OCI-LY1 (cell line): ENCODE measurements at regions not wholly inside any gene's neighbourhood (a gene's known extent, or its start where the extent isn't known, plus 50 kb on each side); places are given as distances from the start of the nearest gene placed in this dataset.

Experiments used
- H2AFZ ChIP-seq: fragments of 200-600 bp; sonication (generic), shearing (Covaris generic); 2 replicates; pipeline ENCODE4 v1.6.0; 2014; ENCODE audit warnings: antibody characterized with exemption, mild to moderate bottlenecking, low read length
- H3F3A ChIP-seq: fragments of 200-600 bp; sonication (generic), shearing (Covaris generic); 2 replicates; pipeline ENCODE4 v1.6.0; 2014; ENCODE audit warnings: mild to moderate bottlenecking, antibody characterized with exemption, low read length, moderate library complexity; ENCODE audit not compliant: insufficient read depth
- H3K27ac ChIP-seq: fragments of 200-600 bp; sonication (generic); 2 replicates; pipeline ENCODE4 v1.5.1; 2014; ENCODE audit warnings: low read length, mixed run types, mild to moderate bottlenecking, low read depth; ENCODE audit not compliant: poor library complexity, severe bottlenecking
- H3K27me3 ChIP-seq: fragments of 200-600 bp; sonication (generic); 2 replicates; pipeline ENCODE4 v1.6.0; 2014; ENCODE audit warnings: antibody characterized with exemption, mild to moderate bottlenecking, low read length, moderate library complexity; ENCODE audit not compliant: insufficient read depth
- H3K36me3 ChIP-seq: fragments of 200-600 bp; sonication (generic); 2 replicates; pipeline ENCODE4 v1.6.1; 2014; ENCODE audit warnings: mild to moderate bottlenecking, antibody characterized with exemption, low read length, moderate library complexity, mixed read lengths; ENCODE audit not compliant: insufficient read depth
- H3K4me1 ChIP-seq: fragments of 200-600 bp; sonication (generic); 2 replicates; pipeline ENCODE4 v1.5.1; 2014; ENCODE audit warnings: mild to moderate bottlenecking, low read length, moderate library complexity; ENCODE audit not compliant: insufficient read depth, severe bottlenecking
- H3K4me2 ChIP-seq: fragments of 200-600 bp; sonication (generic), shearing (Covaris generic); 2 replicates; pipeline ENCODE4 v1.6.1; 2014; ENCODE audit warnings: low read length
- H3K4me3 ChIP-seq: fragments of 200-600 bp; sonication (generic); 2 replicates; pipeline ENCODE4 v1.5.1; 2014; ENCODE audit warnings: low read length, low read depth, mild to moderate bottlenecking, mixed read lengths; ENCODE audit not compliant: poor library complexity, severe bottlenecking
- H3K79me2 ChIP-seq: fragments of 200-600 bp; shearing (Covaris generic); 2 replicates; pipeline ENCODE4 v1.6.1; 2016; ENCODE audit warnings: mixed run types, low read length, mixed read lengths; ENCODE audit not compliant: insufficient read depth
- H3K9ac ChIP-seq: fragments of 200-600 bp; sonication (generic), shearing (Covaris generic); 2 replicates; pipeline ENCODE4 v1.6.1; 2014; ENCODE audit warnings: mild to moderate bottlenecking, low read length, mixed read lengths
- H3K9me2 ChIP-seq: fragments of 200-600 bp; sonication (generic), shearing (Covaris generic); 2 replicates; pipeline ENCODE4 v1.6.1; 2014; ENCODE audit warnings: low read depth, mild to moderate bottlenecking, low read length, mixed read lengths
- H3K9me3 ChIP-seq: fragments of 200-600 bp; shearing (Covaris generic); 2 replicates; pipeline ENCODE4 v1.6.1; 2014; ENCODE audit warnings: low read length, mixed read lengths
- H4K20me1 ChIP-seq: fragments of 200-600 bp; sonication (generic), shearing (Covaris generic); 2 replicates; pipeline ENCODE4 v1.6.0; 2016; ENCODE audit warnings: mild to moderate bottlenecking, low read length; ENCODE audit not compliant: insufficient read depth
- CTCF ChIP-seq: fragments of 200-600 bp; sonication (generic), shearing (Covaris generic); IDR thresholded peaks from 2 replicates; pipeline ENCODE4 v1.5.1; 2017; ENCODE audit warnings: mild to moderate bottlenecking, antibody characterized with exemption, low read length, moderate library complexity, mixed read lengths
- EZH2 ChIP-seq: fragments of 200-600 bp; sonication (generic), shearing (Covaris generic); IDR thresholded peaks from 2 replicates; pipeline ENCODE4 v1.8.0; 2017; ENCODE audit warnings: borderline replicate concordance, mixed run types, mild to moderate bottlenecking, antibody characterized with exemption, low read length, moderate library complexity, mixed read lengths

- H3K9me3 ChIP-seq, result no peaks in the 10 kb centered on the region
- TF ChIP-seq CTCF (no peak), EZH2 (no peak)
- no peaks in the 10 kb centered on the region for H3K4me1 ChIP-seq
- no peaks in the 10 kb centered on the region for H3F3A ChIP-seq
- H3K36me3 ChIP-seq, result no peaks in the 10 kb centered on the region
- H4K20me1 ChIP-seq, result no peaks in the 10 kb centered on the region
- H3K9me2 ChIP-seq, result no peaks in the 10 kb centered on the region
- H3K27me3 ChIP-seq, result no peaks in the 10 kb centered on the region
- no peak overlapping the region for H3K9ac ChIP-seq
- H3K27ac ChIP-seq, result no peak overlapping the region
- H3K79me2 ChIP-seq, result no peaks in the 10 kb centered on the region
- H3K4me2 ChIP-seq, result no peak overlapping the region
- H3K4me3 ChIP-seq, result no peak overlapping the region
- H2AFZ ChIP-seq, result no peak overlapping the region
Observed at GRCh38 chr7:26598867-26599266, 265.5 kb downstream of the SKAP2 start.

- TF ChIP-seq EZH2 (no peak), CTCF (no peak)
- H3K4me2 ChIP-seq, result no peak overlapping the region
- H3K9ac ChIP-seq, result no peak overlapping the region
- no peaks in the 10 kb centered on the region for H3K27me3 ChIP-seq
- no peak overlapping the region for H2AFZ ChIP-seq
- H3F3A ChIP-seq, result no peaks in the 10 kb centered on the region
- H3K79me2 ChIP-seq, result no peaks in the 10 kb centered on the region
- H3K4me1 ChIP-seq, result no peaks in the 10 kb centered on the region
- no peaks in the 10 kb centered on the region for H3K9me3 ChIP-seq
- no peaks in the 10 kb centered on the region for H4K20me1 ChIP-seq
- H3K4me3 ChIP-seq, result no peak overlapping the region
- no peak overlapping the region for H3K27ac ChIP-seq
- no peaks in the 10 kb centered on the region for H3K9me2 ChIP-seq
- H3K36me3 ChIP-seq, result no peaks in the 10 kb centered on the region
Observed at GRCh38 chr7:26599982-26600381, 264.4 kb downstream of the SKAP2 start.

- no peak overlapping the region for H3K4me2 ChIP-seq
- no peak overlapping the region for H3K27ac ChIP-seq
- no peaks in the 10 kb centered on the region for H3K36me3 ChIP-seq
- H3K27me3 ChIP-seq, result no peaks in the 10 kb centered on the region
- TF ChIP-seq EZH2 (no peak), CTCF (no peak)
- no peaks in the 10 kb centered on the region for H3F3A ChIP-seq
- H3K9ac ChIP-seq, result no peak overlapping the region
- H4K20me1 ChIP-seq, result no peaks in the 10 kb centered on the region
- H3K4me1 ChIP-seq, result no peaks in the 10 kb centered on the region
- H3K9me3 ChIP-seq, result no peaks in the 10 kb centered on the region
- no peaks in the 10 kb centered on the region for H3K79me2 ChIP-seq
- H3K4me3 ChIP-seq, result no peak overlapping the region
- no peak overlapping the region for H2AFZ ChIP-seq
- H3K9me2 ChIP-seq, result no peaks in the 10 kb centered on the region
Observed at GRCh38 chr7:26600411-26600810, 264.0 kb downstream of the SKAP2 start.
